WERI-Rb-1 (cell line): ENCODE measurements at regions not wholly inside any gene's neighbourhood (a gene's known extent, or its start where the extent isn't known, plus 50 kb on each side); places are given as distances from the start of the nearest gene placed in this dataset.

Source experiments
- DNase-seq: peaks from one replicate; pipeline ENCODE4 v3.0.0-alpha.2; 2020
- H3K27ac ChIP-seq: fragments of 250-450 bp; sonication (Bioruptor Pico); 2 replicates; pipeline ENCODE4 v1.5.1; 2020; ENCODE audit warnings: mild to moderate bottlenecking, moderate library complexity
- H3K27me3 ChIP-seq: fragments of 250-450 bp; sonication (Bioruptor Pico); 2 replicates; pipeline ENCODE4 v1.5.1; 2021; ENCODE audit warnings: mild to moderate bottlenecking, low read depth, moderate library complexity; ENCODE audit not compliant: insufficient read depth, severe bottlenecking
- H3K36me3 ChIP-seq: fragments of 250-450 bp; sonication (Bioruptor Pico); 2 replicates; pipeline ENCODE4 v1.5.1; 2020; ENCODE audit warnings: mild to moderate bottlenecking, moderate library complexity
- H3K4me3 ChIP-seq: 2 replicates; pipeline ENCODE4 v1.5.1; 2011; ENCODE audit warnings: low read depth, mild to moderate bottlenecking, control low read depth, low read length
- H3K9me3 ChIP-seq: fragments of 250-450 bp; sonication (Bioruptor Pico); 2 replicates; pipeline ENCODE4 v1.5.1; 2021; ENCODE audit warnings: mild to moderate bottlenecking, moderate library complexity; ENCODE audit not compliant: severe bottlenecking
- CTCF ChIP-seq: IDR thresholded peaks from 2 replicates; pipeline ENCODE4 v1.5.1; 2011; ENCODE audit warnings: low read depth, mild to moderate bottlenecking, control low read depth, inconsistent platforms, low read length

- no peak for TF ChIP-seq CTCF
- H3K36me3 ChIP-seq: no peaks in the 10 kb centered on the region
- no peak overlapping the region for H3K27ac ChIP-seq
- H3K27me3 ChIP-seq: no peaks in the 10 kb centered on the region
- no peak for DNase-seq
- no peak overlapping the region for H3K4me3 ChIP-seq
- no peaks in the 10 kb centered on the region for H3K9me3 ChIP-seq
These were observed 171.9 kb upstream of the ELL2 start for GRCh38 chr5:96133341-96134079.

GRCh38 chr5:96129276-96129675 lies 167.6 kb upstream of the ELL2 start:
- Histone ChIP-seq H3K36me3 (no peaks in the 10 kb centered on the region), H3K4me3 (no peak overlapping the region), H3K27me3 (no peaks in the 10 kb centered on the region), H3K27ac (no peak overlapping the region), H3K9me3 (no peaks in the 10 kb centered on the region)
- DNase-seq: no peak
- TF ChIP-seq CTCF: no peak

GRCh38 chr5:96128204-96128864 lies 166.7 kb upstream of the ELL2 start:
- no peak for DNase-seq
- no peaks in the 10 kb centered on the region for H3K36me3 ChIP-seq
- no peak overlapping the region for H3K4me3 ChIP-seq
- no peaks in the 10 kb centered on the region for H3K9me3 ChIP-seq
- TF ChIP-seq CTCF: no peak
- H3K27ac ChIP-seq: no peak overlapping the region
- no peaks in the 10 kb centered on the region for H3K27me3 ChIP-seq

- H3K9me3 ChIP-seq: no peaks in the 10 kb centered on the region
- TF ChIP-seq CTCF: no peak
- DNase-seq: no peak
- no peaks in the 10 kb centered on the region for H3K36me3 ChIP-seq
- no peak overlapping the region for H3K4me3 ChIP-seq
- no peak overlapping the region for H3K27ac ChIP-seq
- no peaks in the 10 kb centered on the region for H3K27me3 ChIP-seq
These were observed 165.9 kb upstream of the ELL2 start for GRCh38 chr5:96127538-96127937.

GRCh38 chr5:96125231-96125891 lies 163.7 kb upstream of the ELL2 start:
- TF ChIP-seq CTCF: no peak
- Histone ChIP-seq H3K4me3 (no peak overlapping the region), H3K27ac (no peak overlapping the region), H3K36me3 (no peaks in the 10 kb centered on the region), H3K9me3 (no peaks in the 10 kb centered on the region), H3K27me3 (no peaks in the 10 kb centered on the region)
- no peak for DNase-seq
